ENCODE measurements at regions not wholly inside any gene's neighbourhood (a gene's known extent, or its start where the extent isn't known, plus 50 kb on each side); places are given as distances from the start of the nearest gene placed in this dataset.
"Not testable (repeated sequence)": the region's sequence is repeated elsewhere in the genome, so short reads cannot be mapped to it uniquely, and the experiment has no call there.

DNA sequence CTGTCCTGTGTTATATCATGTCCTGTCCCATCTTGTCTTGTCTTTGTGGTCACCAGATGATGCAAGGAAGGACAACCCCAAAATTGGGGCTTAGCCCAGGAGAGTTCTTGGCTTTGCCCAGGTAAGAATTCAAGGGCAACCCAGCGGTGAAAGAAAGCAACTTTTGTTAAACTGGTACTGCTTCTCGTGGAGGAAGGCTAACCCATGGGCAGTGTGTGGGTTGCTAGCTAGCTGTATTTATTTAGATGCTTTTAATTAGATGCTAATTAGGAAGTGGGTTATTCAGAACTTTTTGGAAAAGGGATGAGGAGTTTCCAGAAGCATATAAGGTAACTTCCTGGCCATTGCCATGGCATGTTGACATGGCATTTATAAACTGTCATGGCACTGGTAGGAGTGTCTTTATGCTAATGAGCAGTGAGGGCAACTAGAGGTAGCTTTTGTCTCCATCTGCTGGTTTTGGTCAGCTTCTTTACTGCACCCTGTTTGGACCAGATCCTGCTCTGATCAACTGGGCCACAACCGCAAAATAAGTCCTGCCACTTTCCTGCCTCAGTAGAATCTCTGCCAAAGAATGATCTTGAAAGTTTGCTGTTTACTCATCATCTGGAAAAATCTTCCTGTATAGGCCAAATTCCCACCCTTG lies 95.8 kb upstream of the FCGR1A start:
- TF ChIP-seq, protein P1, sequence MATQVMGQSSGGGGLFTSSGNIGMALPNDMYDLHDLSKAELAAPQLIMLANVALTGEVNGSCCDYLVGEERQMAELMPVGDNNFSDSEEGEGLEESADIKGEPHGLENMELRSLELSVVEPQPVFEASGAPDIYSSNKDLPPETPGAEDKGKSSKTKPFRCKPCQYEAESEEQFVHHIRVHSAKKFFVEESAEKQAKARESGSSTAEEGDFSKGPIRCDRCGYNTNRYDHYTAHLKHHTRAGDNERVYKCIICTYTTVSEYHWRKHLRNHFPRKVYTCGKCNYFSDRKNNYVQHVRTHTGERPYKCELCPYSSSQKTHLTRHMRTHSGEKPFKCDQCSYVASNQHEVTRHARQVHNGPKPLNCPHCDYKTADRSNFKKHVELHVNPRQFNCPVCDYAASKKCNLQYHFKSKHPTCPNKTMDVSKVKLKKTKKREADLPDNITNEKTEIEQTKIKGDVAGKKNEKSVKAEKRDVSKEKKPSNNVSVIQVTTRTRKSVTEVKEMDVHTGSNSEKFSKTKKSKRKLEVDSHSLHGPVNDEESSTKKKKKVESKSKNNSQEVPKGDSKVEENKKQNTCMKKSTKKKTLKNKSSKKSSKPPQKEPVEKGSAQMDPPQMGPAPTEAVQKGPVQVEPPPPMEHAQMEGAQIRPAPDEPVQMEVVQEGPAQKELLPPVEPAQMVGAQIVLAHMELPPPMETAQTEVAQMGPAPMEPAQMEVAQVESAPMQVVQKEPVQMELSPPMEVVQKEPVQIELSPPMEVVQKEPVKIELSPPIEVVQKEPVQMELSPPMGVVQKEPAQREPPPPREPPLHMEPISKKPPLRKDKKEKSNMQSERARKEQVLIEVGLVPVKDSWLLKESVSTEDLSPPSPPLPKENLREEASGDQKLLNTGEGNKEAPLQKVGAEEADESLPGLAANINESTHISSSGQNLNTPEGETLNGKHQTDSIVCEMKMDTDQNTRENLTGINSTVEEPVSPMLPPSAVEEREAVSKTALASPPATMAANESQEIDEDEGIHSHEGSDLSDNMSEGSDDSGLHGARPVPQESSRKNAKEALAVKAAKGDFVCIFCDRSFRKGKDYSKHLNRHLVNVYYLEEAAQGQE (IDR thresholded peaks at IDR 0.05; ENCODE audit: unreplicated experiment): not testable (repeated sequence)
- not testable (repeated sequence) for TF ChIP-seq EZH2phosphoT487 (IDR thresholded peaks at IDR 0.05; ENCODE audit: unreplicated experiment); EZH2 (IDR thresholded peaks at IDR 0.05; ENCODE audit: low read depth, unreplicated experiment); POLR2AphosphoS5 (IDR thresholded peaks at IDR 0.05; ENCODE audit: low read depth); JUNB (IDR thresholded peaks at IDR 0.05; ENCODE audit: unreplicated experiment)
- TF ChIP-seq, protein P2, sequence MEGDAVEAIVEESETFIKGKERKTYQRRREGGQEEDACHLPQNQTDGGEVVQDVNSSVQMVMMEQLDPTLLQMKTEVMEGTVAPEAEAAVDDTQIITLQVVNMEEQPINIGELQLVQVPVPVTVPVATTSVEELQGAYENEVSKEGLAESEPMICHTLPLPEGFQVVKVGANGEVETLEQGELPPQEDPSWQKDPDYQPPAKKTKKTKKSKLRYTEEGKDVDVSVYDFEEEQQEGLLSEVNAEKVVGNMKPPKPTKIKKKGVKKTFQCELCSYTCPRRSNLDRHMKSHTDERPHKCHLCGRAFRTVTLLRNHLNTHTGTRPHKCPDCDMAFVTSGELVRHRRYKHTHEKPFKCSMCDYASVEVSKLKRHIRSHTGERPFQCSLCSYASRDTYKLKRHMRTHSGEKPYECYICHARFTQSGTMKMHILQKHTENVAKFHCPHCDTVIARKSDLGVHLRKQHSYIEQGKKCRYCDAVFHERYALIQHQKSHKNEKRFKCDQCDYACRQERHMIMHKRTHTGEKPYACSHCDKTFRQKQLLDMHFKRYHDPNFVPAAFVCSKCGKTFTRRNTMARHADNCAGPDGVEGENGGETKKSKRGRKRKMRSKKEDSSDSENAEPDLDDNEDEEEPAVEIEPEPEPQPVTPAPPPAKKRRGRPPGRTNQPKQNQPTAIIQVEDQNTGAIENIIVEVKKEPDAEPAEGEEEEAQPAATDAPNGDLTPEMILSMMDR (conservative IDR thresholded peaks at IDR 0.05; ENCODE audit: low read depth in 2 of 2): not testable (repeated sequence)
